ENCODE measurements at regions not wholly inside any gene's neighbourhood (a gene's known extent, or its start where the extent isn't known, plus 50 kb on each side); places are given as distances from the start of the nearest gene placed in this dataset.
A peak's percentile ranks its signal among the peaks of the same experiment; 100 is the strongest.

GRCh38 chr11:69892986-69893555 is 73.9 kb upstream of the FGF3 start:
- TF ChIP-seq GATA2 (IDR thresholded peaks at IDR 0.05; ENCODE audit: low read depth, low read length) (no peak), GATA3 (IDR thresholded peaks at IDR 0.05; ENCODE audit: low read depth, low read length) (no peak)

GRCh38 chr11:69893631-69894030 is 74.4 kb upstream of the FGF3 start:
- TF ChIP-seq GATA3 (IDR thresholded peaks at IDR 0.05; ENCODE audit: low read depth, low read length) (no peak), GATA2 (IDR thresholded peaks at IDR 0.05; ENCODE audit: low read depth, low read length) (no peak)

- TF ChIP-seq GATA2 (IDR thresholded peaks at IDR 0.05; ENCODE audit: low read depth, low read length) (no peak), GATA3 (IDR thresholded peaks at IDR 0.05; ENCODE audit: low read depth, low read length) (no peak)
Observed at GRCh38 chr11:69894181-69894611, 75.0 kb upstream of the FGF3 start.

- TF ChIP-seq GATA2 (IDR thresholded peaks at IDR 0.05; ENCODE audit: low read depth, low read length): no peak
- no peak for TF ChIP-seq GATA3 (IDR thresholded peaks at IDR 0.05; ENCODE audit: low read depth, low read length)
Observed at GRCh38 chr11:69894648-69895047, 75.4 kb upstream of the FGF3 start.

- TF ChIP-seq GATA3 (IDR thresholded peaks at IDR 0.05; ENCODE audit: low read depth, low read length): no peak
- TF ChIP-seq GATA2 (IDR thresholded peaks at IDR 0.05; ENCODE audit: low read depth, low read length): no peak
Observed at GRCh38 chr11:69896250-69896649, 77.0 kb upstream of the FGF3 start.

GRCh38 chr11:69898123-69898522 is 78.9 kb upstream of the FGF3 start:
- TF ChIP-seq GATA3 (IDR thresholded peaks at IDR 0.05; ENCODE audit: low read depth, low read length) (no peak), GATA2 (IDR thresholded peaks at IDR 0.05; ENCODE audit: low read depth, low read length) (no peak)

GRCh38 chr11:69899957-69900821 is 81.0 kb upstream of the FGF3 start:
- no peak for TF ChIP-seq GATA3 (IDR thresholded peaks at IDR 0.05; ENCODE audit: low read depth, low read length)

- TF ChIP-seq GATA3 (IDR thresholded peaks at IDR 0.05; ENCODE audit: low read depth, low read length): no peak
- TF ChIP-seq GATA2 (IDR thresholded peaks at IDR 0.05; ENCODE audit: low read depth, low read length): no peak
Observed at GRCh38 chr11:69902337-69902736, 83.1 kb upstream of the FGF3 start.

GRCh38 chr11:69903211-69903610 is 84.0 kb upstream of the FGF3 start:
- TF ChIP-seq GATA3 (IDR thresholded peaks at IDR 0.05; ENCODE audit: low read depth, low read length) (no peak), GATA2 (IDR thresholded peaks at IDR 0.05; ENCODE audit: low read depth, low read length) (no peak)

- TF ChIP-seq GATA2 (IDR thresholded peaks at IDR 0.05; ENCODE audit: low read depth, low read length): no peak
- no peak for TF ChIP-seq GATA3 (IDR thresholded peaks at IDR 0.05; ENCODE audit: low read depth, low read length)
Observed at GRCh38 chr11:69904161-69904973, 85.2 kb upstream of the FGF3 start.

GRCh38 chr11:69904974-69905535 is 85.8 kb upstream of the FGF3 start:
- TF ChIP-seq GATA3 (IDR thresholded peaks at IDR 0.05; ENCODE audit: low read depth, low read length) (no peak), GATA2 (IDR thresholded peaks at IDR 0.05; ENCODE audit: low read depth, low read length) (no peak)

- no peak; the same call in 1 of the 2 replicates for TF ChIP-seq GATA3 (IDR thresholded peaks at IDR 0.05; ENCODE audit: low read depth, low read length)
- peak; percentile 98 for TF ChIP-seq GATA2 (IDR thresholded peaks at IDR 0.05; ENCODE audit: low read depth, low read length)
Observed at GRCh38 chr11:69905611-69906452, 86.6 kb upstream of the FGF3 start.

GRCh38 chr11:69906453-69906907 is 87.3 kb upstream of the FGF3 start:
- TF ChIP-seq GATA2 (IDR thresholded peaks at IDR 0.05; ENCODE audit: low read depth, low read length): no peak
- TF ChIP-seq GATA3 (IDR thresholded peaks at IDR 0.05; ENCODE audit: low read depth, low read length): no peak
